ENCODE measurements at regions not wholly inside any gene's neighbourhood (a gene's known extent, or its start where the extent isn't known, plus 50 kb on each side); places are given as distances from the start of the nearest gene placed in this dataset.

DNA sequence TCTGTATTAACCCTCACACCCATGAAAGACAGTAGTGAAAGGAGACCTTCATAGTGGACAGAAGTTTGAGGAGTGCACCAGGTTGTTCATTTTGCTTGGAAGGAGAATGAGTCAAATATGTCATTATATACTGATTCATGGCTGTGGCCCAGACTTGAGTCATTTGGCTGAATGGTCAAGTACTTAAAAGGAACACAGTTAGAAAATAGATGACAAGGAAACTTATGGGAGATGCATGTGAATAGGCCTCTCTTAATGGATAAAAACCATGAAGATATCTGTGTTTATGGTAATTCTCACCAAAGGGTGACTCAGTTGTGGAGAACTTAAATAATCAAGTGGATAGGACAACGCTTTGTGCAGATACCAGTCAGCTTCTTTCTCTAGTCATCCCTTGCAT lies 524.7 kb upstream of the CNTNAP5 start:
- TF ChIP-seq POLR2A (IDR thresholded peaks at IDR 0.05): no peak
- TF ChIP-seq, protein P1, sequence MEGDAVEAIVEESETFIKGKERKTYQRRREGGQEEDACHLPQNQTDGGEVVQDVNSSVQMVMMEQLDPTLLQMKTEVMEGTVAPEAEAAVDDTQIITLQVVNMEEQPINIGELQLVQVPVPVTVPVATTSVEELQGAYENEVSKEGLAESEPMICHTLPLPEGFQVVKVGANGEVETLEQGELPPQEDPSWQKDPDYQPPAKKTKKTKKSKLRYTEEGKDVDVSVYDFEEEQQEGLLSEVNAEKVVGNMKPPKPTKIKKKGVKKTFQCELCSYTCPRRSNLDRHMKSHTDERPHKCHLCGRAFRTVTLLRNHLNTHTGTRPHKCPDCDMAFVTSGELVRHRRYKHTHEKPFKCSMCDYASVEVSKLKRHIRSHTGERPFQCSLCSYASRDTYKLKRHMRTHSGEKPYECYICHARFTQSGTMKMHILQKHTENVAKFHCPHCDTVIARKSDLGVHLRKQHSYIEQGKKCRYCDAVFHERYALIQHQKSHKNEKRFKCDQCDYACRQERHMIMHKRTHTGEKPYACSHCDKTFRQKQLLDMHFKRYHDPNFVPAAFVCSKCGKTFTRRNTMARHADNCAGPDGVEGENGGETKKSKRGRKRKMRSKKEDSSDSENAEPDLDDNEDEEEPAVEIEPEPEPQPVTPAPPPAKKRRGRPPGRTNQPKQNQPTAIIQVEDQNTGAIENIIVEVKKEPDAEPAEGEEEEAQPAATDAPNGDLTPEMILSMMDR (IDR thresholded peaks at IDR 0.05): no peak

All from esophagus squamous epithelium (tissue), 4 donors.